ENCODE measurements at regions not wholly inside any gene's neighbourhood (a gene's known extent, or its start where the extent isn't known, plus 50 kb on each side); places are given as distances from the start of the nearest gene placed in this dataset.
"Not testable (repeated sequence)": the region's sequence is repeated elsewhere in the genome, so short reads cannot be mapped to it uniquely, and the experiment has no call there.

DNA sequence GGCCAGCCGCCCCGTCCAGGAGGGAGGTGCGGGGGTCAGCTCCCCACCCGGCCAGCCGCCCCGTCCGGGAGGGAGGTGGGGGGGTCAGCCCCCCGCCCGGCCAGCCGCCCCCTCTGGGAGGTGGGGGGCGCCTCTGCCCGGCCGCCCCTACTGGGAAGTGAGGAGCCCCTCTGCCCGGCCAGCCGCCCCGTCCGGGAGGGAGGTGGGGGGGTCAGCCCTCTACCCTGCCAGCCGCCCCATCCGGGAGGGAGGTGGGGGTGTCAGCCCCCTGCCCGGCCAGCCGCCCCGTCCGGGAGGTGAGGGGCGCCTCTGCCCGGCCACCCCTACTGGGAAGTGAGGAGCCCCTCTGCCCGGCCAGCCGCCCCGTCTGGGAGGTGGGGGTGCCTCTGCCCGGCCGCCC is 61.5 kb upstream of the LMCD1 start:
- DNase-seq (ENCODE audit: low spot score); H3K9me3 Mint-ChIP-seq; H3K27me3 Mint-ChIP-seq (ENCODE audit: insufficient read depth); H3K27ac Mint-ChIP-seq; H3K4me3 Mint-ChIP-seq; H3K4me1 Mint-ChIP-seq (ENCODE audit: low read depth); H3K36me3 Mint-ChIP-seq (ENCODE audit: low read depth): not testable (repeated sequence)
- intact Hi-C loops (cut with micrococcal nuclease), result loop anchor here (5.0 kb wide), 2 partner anchors 167 to 182 kb away; no protein-coding TSS in a partner anchor

DNA sequence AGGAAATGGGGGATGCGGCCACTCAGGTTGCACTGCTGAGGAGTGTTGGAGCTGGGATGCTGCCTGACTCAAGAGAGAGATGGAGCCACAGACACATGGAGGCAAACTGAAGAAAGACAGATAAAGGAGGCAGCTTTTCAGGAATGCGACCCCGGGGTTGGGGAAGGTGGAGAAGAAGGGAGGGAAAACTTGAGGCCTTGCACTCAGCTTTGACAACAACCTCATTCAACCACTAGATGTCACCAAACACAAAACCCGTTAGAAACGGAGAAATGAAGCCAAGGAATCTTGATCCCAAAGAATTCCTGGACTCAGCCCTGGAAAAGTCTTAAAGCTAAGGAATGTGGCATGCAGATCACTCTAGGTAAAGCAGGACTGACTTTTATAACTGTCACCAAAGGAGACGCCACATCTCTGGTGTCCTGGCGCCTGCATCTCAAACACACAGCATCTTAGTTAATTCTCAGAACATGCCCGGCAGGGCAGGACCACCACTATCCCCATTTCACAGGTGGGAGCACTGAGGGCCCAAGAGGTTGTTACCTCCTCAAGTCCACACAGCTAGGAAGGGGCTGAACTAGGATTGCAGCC is 59.6 kb upstream of the LMCD1 start:
- Mint-ChIP-seq H3K36me3 (ENCODE audit: low read depth) (no peaks in the 10 kb centered on the region), H3K4me1 (ENCODE audit: low read depth) (no peaks in the 10 kb centered on the region), H3K27ac (no peak overlapping the region), H3K9me3 (no peaks in the 10 kb centered on the region), H3K27me3 (ENCODE audit: insufficient read depth) (peaks cover 1% of the 10 kb centered on the region), H3K4me3 (no peak overlapping the region)
- intact Hi-C loops (cut with micrococcal nuclease), result loop anchor here (5.0 kb wide), 2 partner anchors 165 to 180 kb away; no protein-coding TSS in a partner anchor
- DNase-seq (ENCODE audit: low spot score), result no peak

DNA sequence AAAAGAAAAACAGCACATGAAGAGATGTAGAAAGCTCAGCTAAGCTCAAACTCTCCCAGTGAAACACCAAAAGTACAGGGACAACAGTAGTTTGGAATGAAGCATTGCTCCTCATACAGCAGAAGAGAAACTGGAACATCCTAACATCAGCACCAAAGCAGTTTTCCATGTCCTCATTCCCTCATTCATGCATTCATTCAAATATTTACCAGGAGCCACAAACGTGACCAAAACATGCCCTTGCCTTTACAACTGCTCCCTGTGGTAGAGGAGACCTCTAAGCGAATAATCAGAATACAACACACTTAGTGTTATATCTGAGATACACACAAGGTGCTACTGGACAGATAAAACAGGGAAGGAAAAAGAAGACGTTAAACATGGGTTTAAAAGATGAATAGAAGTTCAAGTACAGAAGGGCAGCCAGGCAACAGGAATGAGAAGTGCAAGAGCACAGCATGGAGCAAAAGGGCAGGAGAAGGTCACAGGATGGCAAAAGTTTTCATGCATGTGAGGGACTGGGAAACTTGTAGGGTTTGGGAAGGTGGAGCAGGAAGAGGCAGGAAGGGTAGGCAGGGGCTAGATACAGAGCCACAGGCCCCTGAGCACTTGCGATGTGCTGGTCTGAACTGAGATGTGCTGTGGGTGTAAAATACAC is 58.5 kb upstream of the LMCD1 start:
- no peak overlapping the region for H3K4me3 Mint-ChIP-seq
- H3K36me3 Mint-ChIP-seq (ENCODE audit: low read depth), result no peaks in the 10 kb centered on the region
- intact Hi-C loops (cut with micrococcal nuclease), result loop anchor here (5.0 kb wide), 2 partner anchors 164 to 179 kb away; no protein-coding TSS in a partner anchor
- H3K27me3 Mint-ChIP-seq (ENCODE audit: insufficient read depth), result peaks cover 1% of the 10 kb centered on the region
- DNase-seq (ENCODE audit: low spot score), result no peak
- no peaks in the 10 kb centered on the region for H3K4me1 Mint-ChIP-seq (ENCODE audit: low read depth)
- H3K27ac Mint-ChIP-seq, result no peak overlapping the region
- no peaks in the 10 kb centered on the region for H3K9me3 Mint-ChIP-seq

DNA sequence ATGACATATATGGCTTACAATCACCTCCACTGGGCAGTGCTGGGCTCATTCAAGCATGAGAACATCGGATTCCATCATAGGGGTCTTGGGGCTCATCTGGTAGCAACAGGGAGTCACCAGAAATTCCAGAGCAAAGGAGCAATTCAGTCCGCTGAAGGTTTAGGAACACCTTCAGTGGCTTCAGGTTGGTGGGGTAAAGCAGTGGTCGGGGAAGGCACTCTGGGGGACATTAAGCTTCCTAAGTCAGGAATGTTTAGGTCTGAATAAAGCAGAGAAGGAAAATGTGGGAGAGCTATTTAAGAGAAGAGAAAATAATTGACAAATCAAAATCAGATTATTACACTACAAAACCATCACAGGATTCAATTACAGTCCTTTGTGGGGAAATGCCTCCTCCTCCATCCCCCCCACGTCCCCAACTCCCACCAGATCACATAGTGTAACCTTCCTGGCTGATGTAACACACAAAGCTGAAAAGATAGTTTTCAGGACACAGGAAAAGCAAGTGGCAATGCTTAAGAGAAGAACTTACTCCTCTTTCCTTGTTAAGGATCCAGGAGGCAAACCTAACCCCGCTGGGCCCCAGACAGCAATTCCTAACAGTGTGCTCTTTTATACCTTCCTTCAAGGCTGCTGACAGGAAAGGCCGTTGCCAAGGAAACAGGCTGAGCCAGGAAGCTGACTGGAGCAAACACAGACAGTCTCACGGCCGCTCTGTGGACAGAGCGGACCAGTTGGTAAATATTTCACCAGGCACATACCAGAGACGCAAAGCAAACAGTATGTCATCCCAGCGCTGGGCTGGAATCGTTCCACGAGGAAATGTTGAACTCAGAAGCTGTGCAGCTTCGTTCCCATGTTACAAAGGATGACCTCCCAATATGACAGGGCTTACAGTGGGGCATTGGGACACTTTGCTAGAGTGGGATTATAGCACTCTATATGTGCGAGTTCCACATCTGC is 57.5 kb upstream of the LMCD1 start:
- no peak overlapping the region for H3K4me3 Mint-ChIP-seq
- H3K27ac Mint-ChIP-seq, result no peak overlapping the region
- H3K27me3 Mint-ChIP-seq (ENCODE audit: insufficient read depth), result peaks cover 1% of the 10 kb centered on the region
- no peak for DNase-seq (ENCODE audit: low spot score)
- H3K4me1 Mint-ChIP-seq (ENCODE audit: low read depth), result no peaks in the 10 kb centered on the region
- intact Hi-C loops (cut with micrococcal nuclease), result loop anchor here (5.0 kb wide), 2 partner anchors 163 to 178 kb away; no protein-coding TSS in a partner anchor
- no peaks in the 10 kb centered on the region for H3K9me3 Mint-ChIP-seq
- H3K36me3 Mint-ChIP-seq (ENCODE audit: low read depth), result no peaks in the 10 kb centered on the region

DNA sequence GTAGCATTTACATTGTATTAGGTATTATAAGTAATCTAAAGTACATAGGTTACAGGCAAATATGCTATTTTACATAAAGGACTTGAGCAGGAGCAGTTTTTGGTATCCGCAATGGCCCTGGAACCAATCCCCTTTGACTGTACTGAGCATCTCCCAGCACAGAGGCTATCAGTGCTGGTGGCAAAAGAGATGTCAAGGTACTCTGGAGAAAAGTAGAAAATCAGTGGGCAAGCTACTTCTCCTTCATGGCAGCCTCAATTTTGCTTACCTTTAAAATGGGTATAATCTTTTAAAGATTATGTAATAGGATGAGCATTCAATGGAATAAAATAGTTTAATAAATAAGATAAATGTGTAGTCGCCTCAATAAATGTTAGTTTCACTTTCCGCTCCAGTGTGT is 56.7 kb upstream of the LMCD1 start:
- no peak for DNase-seq (ENCODE audit: low spot score)
- no peak overlapping the region for H3K4me3 Mint-ChIP-seq
- intact Hi-C loops (cut with micrococcal nuclease), result loop anchor here (5.0 kb wide), 2 partner anchors 162 to 177 kb away; no protein-coding TSS in a partner anchor
- H3K27me3 Mint-ChIP-seq (ENCODE audit: insufficient read depth), result peaks cover 1% of the 10 kb centered on the region
- no peak overlapping the region for H3K27ac Mint-ChIP-seq
- no peaks in the 10 kb centered on the region for H3K9me3 Mint-ChIP-seq
- H3K36me3 Mint-ChIP-seq (ENCODE audit: low read depth), result no peaks in the 10 kb centered on the region
- no peaks in the 10 kb centered on the region for H3K4me1 Mint-ChIP-seq (ENCODE audit: low read depth)

DNA sequence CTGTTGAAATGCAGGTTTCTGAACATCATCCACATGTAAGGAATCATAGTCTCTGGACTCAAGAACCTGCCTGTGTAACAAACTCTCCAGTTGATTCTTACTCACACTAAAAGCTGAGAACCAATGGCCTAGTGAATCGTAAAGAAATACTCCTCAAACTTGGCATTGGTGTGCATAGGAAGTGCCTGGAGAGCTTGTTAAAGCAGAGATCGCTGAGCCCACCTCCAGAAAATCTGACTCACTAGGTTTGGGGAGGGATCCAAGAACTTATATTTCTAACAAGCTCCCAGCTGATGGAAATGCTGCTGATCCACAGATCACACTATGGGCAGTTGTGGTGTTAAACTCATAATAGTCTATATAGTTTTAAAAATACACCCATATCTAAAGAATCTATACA is 55.8 kb upstream of the LMCD1 start:
- Mint-ChIP-seq H3K27ac (no peak overlapping the region), H3K4me1 (ENCODE audit: low read depth) (no peaks in the 10 kb centered on the region), H3K9me3 (no peaks in the 10 kb centered on the region), H3K4me3 (no peak overlapping the region), H3K27me3 (ENCODE audit: insufficient read depth) (peaks cover 1% of the 10 kb centered on the region), H3K36me3 (ENCODE audit: low read depth) (no peaks in the 10 kb centered on the region)
- intact Hi-C loops (cut with micrococcal nuclease), result no loop called here
- no peak for DNase-seq (ENCODE audit: low spot score)

DNA sequence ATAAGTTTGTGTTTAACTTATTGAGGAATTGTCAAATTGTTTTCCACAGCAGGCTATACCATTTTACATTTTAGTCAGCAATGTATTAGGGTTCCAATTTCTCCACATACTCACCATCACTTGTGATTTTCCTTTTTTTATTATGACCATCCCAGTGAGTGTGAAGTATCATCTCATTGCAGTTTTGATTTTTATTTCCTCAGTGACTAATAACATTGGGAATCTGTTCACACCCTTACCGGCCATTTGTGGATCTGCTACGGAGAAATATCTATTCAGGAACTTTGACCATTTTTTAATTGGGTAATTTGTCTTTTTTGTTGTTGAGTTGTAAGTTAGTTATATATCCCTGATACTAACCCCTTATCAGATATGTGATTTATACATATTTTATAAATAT is 54.8 kb upstream of the LMCD1 start:
- Mint-ChIP-seq H3K4me3 (no peak overlapping the region), H3K27me3 (ENCODE audit: insufficient read depth) (peaks cover 1% of the 10 kb centered on the region), H3K27ac (no peak overlapping the region), H3K4me1 (ENCODE audit: low read depth) (no peaks in the 10 kb centered on the region), H3K9me3 (no peaks in the 10 kb centered on the region), H3K36me3 (ENCODE audit: low read depth) (no peaks in the 10 kb centered on the region)
- intact Hi-C loops (cut with micrococcal nuclease), result no loop called here
- DNase-seq (ENCODE audit: low spot score), result no peak

DNA sequence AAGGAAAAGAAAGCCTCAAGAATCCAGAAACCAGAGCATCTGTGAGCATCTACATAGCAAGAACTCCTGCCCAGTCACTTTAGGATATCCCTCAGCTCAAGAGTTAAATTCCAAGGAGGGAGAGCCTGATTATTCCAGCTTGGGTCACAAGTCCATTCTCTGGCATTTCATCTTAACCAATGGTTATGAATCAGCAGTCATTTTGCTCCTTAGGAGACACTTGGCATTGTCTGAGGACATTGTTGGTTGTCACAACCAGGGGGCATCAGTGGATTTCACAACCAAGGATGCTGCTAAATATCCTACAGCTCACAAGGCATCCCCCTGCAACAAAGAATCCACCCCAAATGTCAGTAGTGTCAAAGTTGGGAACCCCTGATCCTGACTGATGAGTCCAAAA is 51.0 kb upstream of the LMCD1 start:
- intact Hi-C loops (cut with micrococcal nuclease), result no loop called here
- Mint-ChIP-seq H3K4me1 (ENCODE audit: low read depth) (no peaks in the 10 kb centered on the region), H3K36me3 (ENCODE audit: low read depth) (no peaks in the 10 kb centered on the region), H3K4me3 (no peak overlapping the region), H3K9me3 (no peaks in the 10 kb centered on the region), H3K27ac (no peak overlapping the region), H3K27me3 (ENCODE audit: insufficient read depth) (no peaks in the 10 kb centered on the region)
- no peak for DNase-seq (ENCODE audit: low spot score)

DNA sequence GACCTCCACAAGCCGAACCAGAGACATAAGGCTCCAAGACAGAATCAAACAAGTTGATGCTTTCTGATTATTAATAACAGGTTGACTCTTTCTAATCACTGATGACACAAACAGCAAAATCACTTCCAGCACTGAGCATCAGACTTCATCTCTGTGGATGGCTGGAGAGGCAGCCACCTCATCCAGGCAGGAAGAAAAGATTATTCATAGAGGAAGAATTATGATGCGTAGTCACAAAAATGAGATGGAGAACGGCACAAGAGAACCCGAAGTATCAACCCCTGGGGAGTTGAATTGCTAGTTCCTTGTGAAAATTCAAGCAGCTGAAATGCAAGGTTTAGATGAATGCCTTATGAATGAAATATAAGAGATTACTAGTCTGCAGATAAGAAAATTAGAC is 49.9 kb upstream of the LMCD1 start:
- intact Hi-C loops (cut with micrococcal nuclease), result no loop called here
- Mint-ChIP-seq H3K4me3 (no peak overlapping the region), H3K27me3 (ENCODE audit: insufficient read depth) (no peaks in the 10 kb centered on the region), H3K4me1 (ENCODE audit: low read depth) (no peaks in the 10 kb centered on the region), H3K9me3 (no peaks in the 10 kb centered on the region), H3K27ac (no peak overlapping the region), H3K36me3 (ENCODE audit: low read depth) (no peaks in the 10 kb centered on the region)
- no peak for DNase-seq (ENCODE audit: low spot score)

All from activated T-helper 1 cell treated with anti-CD3 and anti-CD28 coated beads, Interleukin-12 subunit alpha, Interleukin-12 subunit beta, Interleukin-2, Interleukin-4 antibody, amounts not matched to agents 30 ng/mL and 10 ng/mL and 1 ng/mL, durations not matched to agents 14 hours and 24 hours and 36 hours (primary cell).